NCI-H1694 treated with DMSO at 0.1 percent for 48 hours (cell line): ENCODE measurements at regions not wholly inside any gene's neighbourhood (a gene's known extent, or its start where the extent isn't known, plus 50 kb on each side); places are given as distances from the start of the nearest gene placed in this dataset.

ENCODE experiments used
- DNase-seq: peaks from one replicate; lab custom pipeline; 2025; lab: John Stamatoyannopoulos, UW

DNA sequence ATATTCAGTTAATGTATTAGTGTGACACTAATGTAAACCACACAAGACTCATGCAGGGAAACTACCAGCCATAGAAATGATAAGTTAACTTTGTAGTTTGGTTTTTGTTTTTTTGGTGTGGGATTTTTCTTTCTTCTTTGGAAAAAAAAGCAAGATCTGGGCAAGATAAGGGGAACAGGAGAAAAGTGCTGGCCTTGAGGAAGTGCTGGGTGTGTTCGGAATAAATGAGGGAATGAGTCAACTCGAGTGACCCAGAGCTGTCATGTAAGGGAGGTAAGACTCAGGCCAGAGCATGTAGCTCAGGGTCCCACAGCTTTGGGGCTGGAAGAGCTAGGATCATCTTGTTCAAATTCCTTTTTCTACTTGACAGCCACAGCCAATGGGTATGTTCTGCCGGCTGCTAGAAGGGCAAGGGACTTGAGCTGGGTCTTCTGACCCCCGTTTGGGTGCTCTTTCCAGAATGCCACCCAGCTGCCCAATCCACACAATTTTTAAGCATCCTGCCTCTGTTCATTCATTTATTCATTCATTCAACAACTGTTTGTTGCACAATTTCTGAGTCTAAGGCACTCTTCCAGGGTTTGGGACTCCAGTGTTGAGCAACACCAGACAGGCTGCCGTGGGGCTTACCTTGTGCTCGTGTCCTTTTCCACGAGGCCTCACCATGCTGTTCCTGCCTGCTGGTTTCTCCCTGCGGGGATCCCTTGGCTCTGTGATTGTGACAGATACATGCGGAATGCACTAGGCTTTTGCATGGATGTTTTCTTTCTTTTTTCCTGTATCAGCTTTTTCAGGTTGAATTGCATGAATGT is 54.5 kb downstream of the CLDN34 start:
- DNase-seq, result no peak

- DNase-seq, result no peak
These were observed 55.0 kb downstream of the CLDN34 start for GRCh38 chrX:10022273-10022541.

DNA sequence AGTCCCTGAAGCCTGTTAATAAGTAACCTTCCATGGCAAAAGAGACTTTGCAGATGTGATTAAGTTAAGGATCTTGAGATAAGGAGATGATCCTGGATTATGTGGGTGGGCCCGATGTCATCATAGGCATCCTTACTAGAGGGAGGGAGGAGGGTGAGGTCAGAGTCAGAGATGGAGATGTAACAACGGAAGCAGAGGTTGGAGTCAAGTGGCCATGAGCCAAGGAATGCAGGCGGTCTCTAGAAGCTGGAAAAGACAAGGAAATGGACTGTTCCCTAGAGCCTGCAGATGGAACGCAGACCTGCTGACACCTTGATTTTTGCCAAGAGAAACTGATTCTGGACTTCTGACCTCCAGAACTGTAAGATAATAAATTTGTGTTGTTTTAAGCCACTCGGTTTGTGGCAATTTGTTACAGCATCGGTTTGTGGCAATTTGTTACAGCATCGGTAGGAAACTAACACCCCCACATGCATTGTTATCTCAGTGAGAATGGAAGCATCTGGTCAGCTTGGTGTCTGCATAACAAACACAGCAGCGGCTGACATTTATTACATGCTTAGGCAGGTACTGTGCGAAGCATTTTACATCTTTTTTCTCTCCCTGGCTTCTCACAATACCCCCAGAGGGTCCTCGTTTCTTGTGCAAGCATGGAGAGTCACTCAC is 55.6 kb downstream of the CLDN34 start:
- no peak for DNase-seq

- no peak for DNase-seq
These were observed 56.7 kb downstream of the CLDN34 start for GRCh38 chrX:10023821-10024220.

DNA sequence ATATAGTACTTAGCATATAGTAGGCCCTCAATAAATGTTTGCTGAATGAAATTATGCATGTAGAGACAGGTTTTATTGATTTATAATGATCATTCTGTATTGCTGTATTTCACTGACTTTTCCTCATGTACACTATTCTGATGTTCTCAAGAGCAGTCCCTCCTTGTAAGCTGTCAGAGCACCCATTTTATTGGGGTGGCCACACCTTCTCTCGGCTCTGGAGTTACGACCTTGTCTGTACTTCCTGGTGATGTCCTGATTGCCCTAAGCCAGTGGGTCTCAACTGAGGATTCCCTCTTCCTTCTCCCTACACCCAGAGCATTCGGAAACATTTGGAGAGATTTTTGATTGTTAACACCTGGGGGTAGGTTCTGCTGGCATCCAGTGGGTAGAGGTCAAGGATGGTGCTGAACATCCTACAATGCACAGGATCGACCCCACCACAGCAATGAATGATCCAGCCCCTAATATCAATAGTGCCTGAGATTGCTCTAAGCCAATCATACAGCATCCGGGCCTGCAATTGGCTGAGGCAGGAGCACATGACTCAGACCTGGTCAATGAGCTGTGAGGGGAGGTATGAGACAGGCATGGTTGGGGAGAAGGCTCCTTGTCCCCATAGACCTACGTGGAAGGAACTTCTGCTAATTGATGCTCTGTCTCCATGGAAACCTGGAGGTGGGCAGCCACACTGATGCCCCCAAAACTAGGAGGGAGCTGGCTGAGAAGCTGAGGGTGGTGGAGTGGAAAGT is 58.8 kb downstream of the CLDN34 start:
- no peak for DNase-seq

DNA sequence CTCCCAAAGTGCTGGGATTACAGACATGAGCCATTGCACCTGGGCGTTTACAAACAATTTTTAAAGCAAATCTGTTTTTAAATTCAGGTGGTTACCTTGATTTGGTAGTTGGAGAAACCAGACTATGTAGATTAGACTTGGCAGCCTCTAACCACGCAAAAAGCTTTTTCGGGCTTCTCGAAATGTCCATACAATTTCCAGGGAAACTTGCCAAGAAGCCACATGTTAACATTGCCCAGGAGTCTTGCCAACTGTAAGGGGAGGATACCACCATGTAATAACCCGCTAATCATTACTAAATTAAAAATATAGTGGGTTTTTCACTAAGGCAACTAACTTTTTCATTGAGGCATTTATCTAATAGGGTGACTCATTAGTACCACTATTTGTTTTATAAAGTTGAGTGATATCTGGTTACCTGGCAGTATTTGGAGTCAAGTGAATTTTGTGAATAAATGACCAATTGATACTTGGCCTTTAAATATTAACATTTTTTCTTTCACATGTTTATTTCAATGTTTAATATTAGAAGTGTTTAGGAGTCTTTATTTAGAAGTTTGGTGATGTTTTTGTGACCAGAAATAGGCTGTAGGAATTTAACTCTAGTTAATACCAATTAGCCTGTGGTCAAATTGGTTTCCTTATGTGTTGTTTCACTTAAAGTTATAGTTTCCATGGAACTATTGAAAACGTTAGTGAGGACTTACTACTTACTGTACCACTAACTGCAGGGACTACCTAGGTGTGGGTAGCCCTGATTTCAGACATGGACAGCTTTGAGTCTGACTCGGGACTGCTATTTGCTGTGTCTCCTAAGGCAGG is 61.3 kb downstream of the CLDN34 start:
- no peak for DNase-seq

- no peak for DNase-seq
These were observed 63.4 kb downstream of the CLDN34 start for GRCh38 chrX:10030570-10030969.

DNA sequence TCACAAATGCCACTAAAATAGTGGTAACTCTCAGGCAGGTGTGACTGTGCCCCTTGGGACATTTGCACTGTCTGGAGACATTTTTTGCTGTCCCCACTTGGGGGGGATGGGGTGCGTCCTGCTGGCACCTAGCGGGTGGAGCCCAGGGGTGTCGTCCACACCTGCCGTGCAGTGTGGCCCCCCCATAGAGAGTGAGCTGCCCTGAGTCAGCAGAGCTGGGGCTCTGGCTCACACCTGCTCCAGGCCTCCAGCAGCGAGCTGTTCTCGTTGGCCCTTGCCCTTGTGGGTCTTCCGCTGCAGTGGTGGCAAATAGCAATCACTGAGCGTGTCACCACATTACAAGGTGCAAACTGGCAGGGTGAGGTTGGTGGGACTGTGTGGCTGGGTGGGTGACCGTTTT is 64.6 kb downstream of the CLDN34 start:
- DNase-seq, result no peak

GRCh38 chrX:10032147-10032546 is 65.0 kb downstream of the CLDN34 start:
- DNase-seq, result no peak

DNA sequence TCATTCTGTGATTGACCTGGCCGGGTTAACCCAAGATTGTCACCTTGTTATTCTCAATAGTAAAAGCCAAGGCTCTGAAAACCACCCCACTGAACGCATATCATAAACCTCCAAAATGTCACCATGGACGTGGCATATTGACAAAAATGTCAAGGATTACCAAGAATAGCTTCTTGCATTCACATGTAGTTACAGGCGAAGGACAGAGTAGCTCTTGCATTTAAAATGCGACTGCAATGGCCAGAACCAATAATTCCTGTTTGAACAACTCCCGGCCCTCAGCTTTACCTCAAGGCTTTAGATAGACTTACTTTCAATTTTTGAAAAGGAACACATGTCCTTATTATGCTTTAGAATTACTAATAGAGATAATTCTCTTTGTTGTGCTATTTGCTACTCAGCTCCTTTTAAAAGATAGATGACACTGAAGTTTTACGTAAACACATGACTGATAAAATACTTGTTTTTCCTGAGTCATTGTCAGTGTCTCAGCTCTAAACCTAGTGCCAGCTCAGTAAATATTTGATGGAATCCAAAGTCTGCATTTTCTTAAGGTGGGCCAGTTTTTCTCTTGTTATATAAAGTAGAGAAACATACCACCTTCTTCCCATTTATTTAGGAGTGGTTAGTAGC is 66.3 kb downstream of the CLDN34 start:
- DNase-seq, result no peak

- DNase-seq, result no peak
These were observed 67.6 kb downstream of the CLDN34 start for GRCh38 chrX:10034740-10035260.

GRCh38 chrX:10038585-10038984 is 71.4 kb downstream of the CLDN34 start:
- DNase-seq, result no peak

- no peak for DNase-seq
These were observed 72.9 kb downstream of the CLDN34 start for GRCh38 chrX:10039821-10040793.

DNA sequence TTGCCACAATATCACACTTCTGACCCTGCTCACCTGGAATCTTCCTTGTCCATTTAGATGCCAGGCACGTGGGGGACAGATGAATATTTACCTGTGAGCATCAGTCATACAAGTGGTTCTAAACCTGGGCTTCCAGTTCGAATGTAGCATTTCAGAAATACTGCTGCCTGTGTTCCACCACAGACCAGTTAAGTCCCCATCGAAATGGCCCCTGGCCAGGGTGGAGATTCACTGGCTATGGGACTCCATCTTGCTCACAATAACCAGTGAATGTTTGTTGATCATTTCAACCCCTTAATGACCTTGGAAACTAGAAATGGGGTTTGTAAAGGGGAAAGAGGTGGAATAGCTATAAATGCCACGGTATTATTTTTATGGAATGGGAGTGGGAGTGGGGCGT is 73.8 kb downstream of the CLDN34 start:
- no peak for DNase-seq

DNA sequence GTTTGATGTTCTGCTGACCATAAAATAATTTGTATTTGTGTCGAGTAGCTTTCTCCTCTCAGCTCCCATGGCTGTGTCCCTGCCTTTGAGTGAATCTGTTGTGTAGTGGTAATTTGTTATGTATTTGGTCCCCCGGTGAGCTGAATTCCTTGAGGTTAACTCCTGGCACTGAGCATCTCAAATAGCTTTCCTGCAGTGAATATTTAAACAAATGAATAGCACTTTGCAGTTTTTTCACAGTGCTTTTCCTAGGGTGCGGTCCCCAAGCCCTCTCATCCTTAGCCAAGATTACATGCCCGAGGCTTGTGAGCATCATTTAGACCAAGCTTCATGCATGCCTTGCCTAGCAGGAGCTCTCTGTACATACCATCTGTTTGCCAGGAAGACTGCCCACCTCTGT is 74.2 kb downstream of the CLDN34 start:
- DNase-seq, result no peak

- no peak for DNase-seq
These were observed 74.9 kb downstream of the CLDN34 start for GRCh38 chrX:10042055-10042454.

GRCh38 chrX:10043386-10043785 is 76.2 kb downstream of the CLDN34 start:
- no peak for DNase-seq

DNA sequence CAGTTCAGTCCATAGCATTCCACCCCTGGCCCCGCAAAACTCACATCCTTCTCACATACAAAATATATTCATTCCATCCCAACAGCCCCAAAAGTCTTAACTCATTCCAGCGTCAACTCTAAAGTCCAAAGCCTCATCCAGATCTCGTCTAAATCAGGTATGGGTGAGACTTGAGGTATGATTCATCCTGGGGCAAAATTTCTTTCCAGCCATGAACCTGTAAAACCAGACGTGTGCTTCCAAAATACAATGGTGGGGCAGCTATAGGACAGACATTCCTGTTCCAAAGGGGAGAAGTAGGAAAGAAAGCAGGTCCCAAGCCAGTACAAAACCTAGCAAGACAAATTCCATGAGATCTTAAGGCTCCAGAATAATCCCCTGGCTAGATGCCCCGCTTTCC is 76.9 kb downstream of the CLDN34 start:
- DNase-seq, result no peak

DNA sequence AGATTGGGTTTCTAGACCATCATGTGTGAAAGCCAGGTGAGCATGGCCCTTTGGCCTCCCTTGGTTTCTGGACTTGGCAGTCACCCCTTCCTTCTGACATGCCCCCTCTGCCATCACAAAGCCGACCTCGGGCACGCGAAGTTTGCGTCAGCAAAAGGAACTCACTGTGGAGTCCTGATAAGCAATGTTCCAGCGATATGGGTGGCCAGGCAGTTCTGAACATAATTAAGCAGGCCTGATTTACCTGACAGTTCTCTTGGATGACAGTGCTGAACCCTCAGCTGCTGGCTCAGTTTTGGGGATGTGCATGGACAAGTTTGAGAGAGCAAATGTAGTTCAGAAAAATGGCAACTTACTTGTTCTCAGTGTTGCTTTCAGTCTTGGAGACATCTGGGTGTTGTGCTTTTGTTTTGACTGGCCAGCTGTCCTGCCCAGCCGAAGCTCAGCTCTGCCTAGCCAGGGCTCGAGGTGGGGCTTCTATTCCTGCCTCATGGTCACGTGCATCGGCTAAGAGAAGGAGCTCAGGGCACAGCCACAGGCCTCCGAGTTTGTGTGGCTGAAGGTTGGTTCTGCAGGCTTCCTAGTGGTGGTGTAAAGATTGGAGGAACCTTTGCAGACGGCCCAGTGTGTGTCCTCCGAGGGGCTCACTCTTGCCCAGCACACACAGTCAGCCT is 78.3 kb downstream of the CLDN34 start:
- DNase-seq, result no peak

DNA sequence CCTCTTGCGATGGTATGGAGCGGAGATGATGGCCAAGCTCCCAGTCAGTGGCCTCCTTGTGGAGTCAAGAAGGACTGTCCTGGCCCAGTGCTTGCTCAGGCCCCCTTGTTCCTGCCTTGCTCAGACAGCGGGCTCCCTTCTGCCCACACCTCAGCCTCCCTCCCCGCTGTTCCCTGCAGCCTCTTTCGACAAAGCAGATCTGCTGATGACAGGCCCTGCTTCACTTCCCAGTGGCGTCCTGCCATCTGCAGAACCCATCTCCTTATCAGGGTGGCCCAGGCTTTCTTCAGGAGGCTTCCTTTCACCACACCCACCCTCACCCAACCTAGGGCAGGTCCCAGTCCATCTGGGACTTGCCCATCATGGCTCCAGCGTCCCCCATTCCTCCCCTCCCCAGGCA is 80.0 kb downstream of the CLDN34 start:
- DNase-seq, result no peak
